Gastrocnemius medialis (tissue), 4 donors: ENCODE measurements at regions not wholly inside any gene's neighbourhood (a gene's known extent, or its start where the extent isn't known, plus 50 kb on each side); places are given as distances from the start of the nearest gene placed in this dataset.

ENCODE experiments used
- POLR2A ChIP-seq, 2 donors: fragments of 450-650 bp; IDR thresholded peaks; one replicate each; pipeline ENCODE4 v1.6.1; 2017; ENCODE audit warnings: antibody characterized with exemption in 2 of 2, mild to moderate bottlenecking in 2 of 2, moderate library complexity in 2 of 2
- TF ChIP-seq, protein P1 (sequence below), 5 experiments: fragments of 450-650 bp in 3 of 5; fragments of 200-600 bp in 2 of 5; sonication (generic) in 2 of 5; IDR thresholded peaks in 4 of 5; conservative IDR thresholded peaks in 1 of 5; 1 replicate in 4 of 5; 2 replicates in 1 of 5; pipeline ENCODE4 v1.5.1; 2016 to 2019; ENCODE audit warnings: antibody characterized with exemption in 5 of 5, mild to moderate bottlenecking in 3 of 5, moderate library complexity in 3 of 5

DNA sequence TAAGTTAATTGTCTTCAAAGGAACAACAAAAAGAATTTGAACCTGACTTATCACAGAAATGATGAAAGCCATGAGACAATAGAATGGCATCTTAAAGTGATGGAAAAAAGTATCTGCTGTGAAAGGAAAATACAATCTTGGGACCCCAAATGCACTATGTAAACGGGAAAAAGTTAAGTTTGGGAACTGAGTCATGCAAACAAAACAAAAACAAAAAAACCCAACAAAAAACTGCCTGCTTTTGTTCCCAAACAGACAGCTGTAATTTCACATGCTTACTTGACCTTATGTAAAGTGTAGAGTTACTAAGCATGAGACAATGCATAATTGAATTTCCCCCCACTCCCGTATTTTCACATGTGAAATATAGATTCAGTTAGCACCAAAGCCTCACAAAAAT lies 122.1 kb upstream of the RBMS1 start:
- TF ChIP-seq, protein P1, sequence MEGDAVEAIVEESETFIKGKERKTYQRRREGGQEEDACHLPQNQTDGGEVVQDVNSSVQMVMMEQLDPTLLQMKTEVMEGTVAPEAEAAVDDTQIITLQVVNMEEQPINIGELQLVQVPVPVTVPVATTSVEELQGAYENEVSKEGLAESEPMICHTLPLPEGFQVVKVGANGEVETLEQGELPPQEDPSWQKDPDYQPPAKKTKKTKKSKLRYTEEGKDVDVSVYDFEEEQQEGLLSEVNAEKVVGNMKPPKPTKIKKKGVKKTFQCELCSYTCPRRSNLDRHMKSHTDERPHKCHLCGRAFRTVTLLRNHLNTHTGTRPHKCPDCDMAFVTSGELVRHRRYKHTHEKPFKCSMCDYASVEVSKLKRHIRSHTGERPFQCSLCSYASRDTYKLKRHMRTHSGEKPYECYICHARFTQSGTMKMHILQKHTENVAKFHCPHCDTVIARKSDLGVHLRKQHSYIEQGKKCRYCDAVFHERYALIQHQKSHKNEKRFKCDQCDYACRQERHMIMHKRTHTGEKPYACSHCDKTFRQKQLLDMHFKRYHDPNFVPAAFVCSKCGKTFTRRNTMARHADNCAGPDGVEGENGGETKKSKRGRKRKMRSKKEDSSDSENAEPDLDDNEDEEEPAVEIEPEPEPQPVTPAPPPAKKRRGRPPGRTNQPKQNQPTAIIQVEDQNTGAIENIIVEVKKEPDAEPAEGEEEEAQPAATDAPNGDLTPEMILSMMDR (IDR thresholded peaks at IDR 0.05 in 4 of 5, conservative IDR thresholded peaks at IDR 0.05 in 1 of 5): no peak
- no peak for TF ChIP-seq POLR2A (IDR thresholded peaks at IDR 0.05)
